Loucy (cell line): ENCODE measurements at regions not wholly inside any gene's neighbourhood (a gene's known extent, or its start where the extent isn't known, plus 50 kb on each side); places are given as distances from the start of the nearest gene placed in this dataset.

Source experiments
- H2AFZ ChIP-seq: fragments of 200-600 bp; sonication (generic); 2 replicates; pipeline ENCODE4 v1.6.0; 2016; ENCODE audit warnings: antibody characterized with exemption, mild to moderate bottlenecking, low read length, moderate library complexity
- H3F3A ChIP-seq: fragments of 200-600 bp; 2 replicates; pipeline ENCODE4 v1.6.0; 2016; ENCODE audit warnings: antibody characterized with exemption, low read depth, mild to moderate bottlenecking
- H3K27me3 ChIP-seq: fragments of 200-600 bp; sonication (generic); 2 replicates; pipeline ENCODE4 v1.6.1; 2014; ENCODE audit warnings: low read length, mild to moderate bottlenecking; ENCODE audit not compliant: insufficient read depth, poor library complexity, severe bottlenecking
- H3K36me3 ChIP-seq: fragments of 200-600 bp; sonication (generic); 2 replicates; pipeline ENCODE4 v1.6.1; 2016; ENCODE audit warnings: low read length; ENCODE audit not compliant: insufficient read depth
- H3K4me1 ChIP-seq: fragments of 200-600 bp; sonication (generic); 2 replicates; pipeline ENCODE4 v1.5.1; 2014; ENCODE audit warnings: low read length, mild to moderate bottlenecking; ENCODE audit not compliant: insufficient read depth, poor library complexity, severe bottlenecking
- H3K4me2 ChIP-seq: fragments of 200-600 bp; sonication (generic); 2 replicates; pipeline ENCODE4 v1.6.0; 2014; ENCODE audit warnings: antibody characterized with exemption, low read length, low read depth, mild to moderate bottlenecking; ENCODE audit not compliant: poor library complexity, severe bottlenecking
- H3K4me3 ChIP-seq: fragments of 200-600 bp; sonication (generic); 2 replicates; pipeline ENCODE4 v1.5.1; 2014; ENCODE audit warnings: low read length, mild to moderate bottlenecking, mixed read lengths; ENCODE audit not compliant: poor library complexity, severe bottlenecking
- H3K79me2 ChIP-seq: fragments of 200-600 bp; sonication (generic); 2 replicates; pipeline ENCODE4 v1.6.1; 2014; ENCODE audit warnings: low read length; ENCODE audit not compliant: insufficient read depth
- H3K9ac ChIP-seq: fragments of 200-600 bp; sonication (generic); 2 replicates; pipeline ENCODE4 v1.6.0; 2014; ENCODE audit warnings: mild to moderate bottlenecking, low read depth, low read length, moderate library complexity; ENCODE audit not compliant: poor library complexity, severe bottlenecking
- H3K9me2 ChIP-seq: fragments of 200-600 bp; sonication (generic); replicated peaks from 2 replicates; pipeline ENCODE4 v1.6.1; 2016; ENCODE audit warnings: low read depth, low read length, mixed read lengths
- H3K9me3 ChIP-seq: fragments of 200-600 bp; sonication (generic); 2 replicates; pipeline ENCODE4 v1.6.1; 2014; ENCODE audit warnings: mild to moderate bottlenecking, antibody characterized with exemption, low read length, low read depth; ENCODE audit not compliant: insufficient read depth
- H4K20me1 ChIP-seq: fragments of 200-600 bp; sonication (generic); 2 replicates; pipeline ENCODE4 v1.6.0; 2014; ENCODE audit warnings: antibody characterized with exemption, low read length, mild to moderate bottlenecking; ENCODE audit not compliant: insufficient read depth, poor library complexity, severe bottlenecking
- EZH2phosphoT487 ChIP-seq: fragments of 200-600 bp; IDR thresholded peaks from 2 replicates; pipeline ENCODE4 v1.6.1; 2018; ENCODE audit warnings: antibody characterized with exemption, mild to moderate bottlenecking, moderate library complexity, borderline replicate concordance
- TF ChIP-seq, protein P1 (sequence below): fragments of 200-600 bp; sonication (generic); conservative IDR thresholded peaks from 2 replicates; pipeline ENCODE4 v1.5.1; 2014; ENCODE audit warnings: mild to moderate bottlenecking, antibody characterized with exemption, low read length

DNA sequence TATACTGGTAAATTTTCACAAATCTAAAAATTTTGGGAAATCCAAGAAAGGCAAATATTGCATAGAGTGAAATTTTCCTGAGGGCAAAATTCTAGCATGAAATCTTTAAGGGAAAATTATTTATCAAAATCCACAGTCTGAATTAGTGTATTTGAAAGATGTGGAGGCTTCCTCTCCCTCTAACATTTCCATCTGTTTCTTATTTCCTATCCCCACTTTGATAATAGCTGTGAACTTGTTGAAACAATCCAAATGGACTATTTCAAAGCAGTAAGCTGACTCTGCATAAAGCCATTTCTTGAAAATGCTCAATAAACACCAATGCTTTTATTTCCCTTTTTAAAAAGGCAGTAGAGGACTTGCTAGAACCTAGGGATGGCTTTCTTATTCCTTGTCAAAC lies 107.3 kb upstream of the PABPC4L start:
- TF ChIP-seq, protein P1, sequence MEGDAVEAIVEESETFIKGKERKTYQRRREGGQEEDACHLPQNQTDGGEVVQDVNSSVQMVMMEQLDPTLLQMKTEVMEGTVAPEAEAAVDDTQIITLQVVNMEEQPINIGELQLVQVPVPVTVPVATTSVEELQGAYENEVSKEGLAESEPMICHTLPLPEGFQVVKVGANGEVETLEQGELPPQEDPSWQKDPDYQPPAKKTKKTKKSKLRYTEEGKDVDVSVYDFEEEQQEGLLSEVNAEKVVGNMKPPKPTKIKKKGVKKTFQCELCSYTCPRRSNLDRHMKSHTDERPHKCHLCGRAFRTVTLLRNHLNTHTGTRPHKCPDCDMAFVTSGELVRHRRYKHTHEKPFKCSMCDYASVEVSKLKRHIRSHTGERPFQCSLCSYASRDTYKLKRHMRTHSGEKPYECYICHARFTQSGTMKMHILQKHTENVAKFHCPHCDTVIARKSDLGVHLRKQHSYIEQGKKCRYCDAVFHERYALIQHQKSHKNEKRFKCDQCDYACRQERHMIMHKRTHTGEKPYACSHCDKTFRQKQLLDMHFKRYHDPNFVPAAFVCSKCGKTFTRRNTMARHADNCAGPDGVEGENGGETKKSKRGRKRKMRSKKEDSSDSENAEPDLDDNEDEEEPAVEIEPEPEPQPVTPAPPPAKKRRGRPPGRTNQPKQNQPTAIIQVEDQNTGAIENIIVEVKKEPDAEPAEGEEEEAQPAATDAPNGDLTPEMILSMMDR: no peak
- no peak for TF ChIP-seq EZH2phosphoT487
- no peak overlapping the region for H3K9ac ChIP-seq
- H3K9me3 ChIP-seq: no peaks in the 10 kb centered on the region

DNA sequence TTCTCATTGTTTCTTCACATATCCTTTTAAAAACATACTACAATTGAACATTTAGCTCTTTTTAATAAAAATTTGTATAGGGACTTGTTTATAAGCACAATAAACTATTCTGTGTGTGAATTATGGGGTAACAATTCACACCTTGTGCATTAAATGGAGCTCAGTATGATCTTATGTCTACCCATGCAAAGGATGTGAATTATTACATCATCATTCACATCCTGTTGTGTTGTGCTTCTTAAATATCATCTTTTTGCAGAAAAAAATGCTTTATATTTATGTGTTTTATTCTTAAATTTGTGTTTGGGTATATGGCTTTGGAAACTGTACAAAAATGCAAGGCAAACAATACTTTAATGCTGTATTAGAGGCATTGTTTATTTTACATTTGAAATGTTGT lies 96.7 kb upstream of the PABPC4L start:
- no peak for TF ChIP-seq EZH2phosphoT487
- TF ChIP-seq, protein P1: no peak
- Histone ChIP-seq H3F3A (no peaks in the 10 kb centered on the region), H2AFZ (no peak overlapping the region), H3K9me2 (no peaks in the 10 kb centered on the region), H3K4me2 (no peak overlapping the region), H3K4me3 (no peak overlapping the region), H3K9ac (no peak overlapping the region), H3K4me1 (no peaks in the 10 kb centered on the region), H4K20me1 (no peaks in the 10 kb centered on the region), H3K36me3 (no peaks in the 10 kb centered on the region), H3K9me3 (no peaks in the 10 kb centered on the region), H3K79me2 (no peaks in the 10 kb centered on the region), H3K27me3 (no peaks in the 10 kb centered on the region)

More for the DNA sequence above, 107.3 kb upstream of the PABPC4L start:
- no peak overlapping the region for H3K4me2 ChIP-seq
- no peaks in the 10 kb centered on the region for H3K36me3 ChIP-seq
- no peaks in the 10 kb centered on the region for H3K27me3 ChIP-seq
- no peaks in the 10 kb centered on the region for H4K20me1 ChIP-seq
- no peaks in the 10 kb centered on the region for H3F3A ChIP-seq
- no peak overlapping the region for H3K4me3 ChIP-seq
- H3K4me1 ChIP-seq: no peaks in the 10 kb centered on the region
- no peak overlapping the region for H2AFZ ChIP-seq
- no peaks in the 10 kb centered on the region for H3K79me2 ChIP-seq
- no peaks in the 10 kb centered on the region for H3K9me2 ChIP-seq

DNA sequence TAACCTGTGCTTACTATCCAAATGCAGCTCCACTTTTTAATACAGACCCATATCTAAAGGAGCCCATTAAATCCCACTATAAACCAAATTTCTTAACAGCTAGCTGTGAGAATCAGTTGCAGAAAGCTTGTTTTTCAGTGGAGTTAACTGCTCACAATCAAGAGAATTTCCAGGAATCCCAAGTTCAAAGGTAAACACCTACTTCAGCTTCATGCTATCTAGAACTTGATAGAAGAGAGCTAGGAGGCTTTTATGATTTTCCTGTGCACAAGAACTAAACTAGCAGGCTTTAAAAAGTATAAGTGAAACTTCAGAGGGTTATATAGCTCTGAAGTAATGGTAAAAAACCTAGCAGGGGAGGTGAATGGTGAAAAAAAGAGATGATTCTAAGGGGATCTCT lies 96.2 kb upstream of the PABPC4L start:
- H3K4me3 ChIP-seq: no peak overlapping the region
- H4K20me1 ChIP-seq: no peaks in the 10 kb centered on the region
- H3K9ac ChIP-seq: no peak overlapping the region
- no peaks in the 10 kb centered on the region for H3K27me3 ChIP-seq
- no peaks in the 10 kb centered on the region for H3K9me2 ChIP-seq
- H3K4me2 ChIP-seq: no peak overlapping the region
- H3F3A ChIP-seq: no peaks in the 10 kb centered on the region
- H3K4me1 ChIP-seq: no peaks in the 10 kb centered on the region
- H3K9me3 ChIP-seq: no peaks in the 10 kb centered on the region
- TF ChIP-seq, protein P1: no peak
- no peak for TF ChIP-seq EZH2phosphoT487
- H3K36me3 ChIP-seq: no peaks in the 10 kb centered on the region
- H2AFZ ChIP-seq: no peak overlapping the region
- no peaks in the 10 kb centered on the region for H3K79me2 ChIP-seq
